H1 (cell line): ENCODE measurements at regions not wholly inside any gene's neighbourhood (a gene's known extent, or its start where the extent isn't known, plus 50 kb on each side); places are given as distances from the start of the nearest gene placed in this dataset.

Source experiments
- CTCF ChIA-PET: fragments of 300-600 bp; sonication (Branson Sonifier 250); formaldehyde crosslinking; loops from one replicate; lab custom pipeline; 2021; ENCODE audit not compliant: partially characterized antibody; lab: Charles Lee
- POLR2A ChIA-PET: fragments of 300-600 bp; sonication (Branson Sonifier 250); formaldehyde crosslinking; loops from one replicate; lab custom pipeline; 2021; ENCODE audit warnings: inconsistent platforms; ENCODE audit not compliant: partially characterized antibody; lab: Charles Lee
- DNase-seq, 2 experiments: peaks; one replicate each; pipeline versions ENCODE4 v3.0.0 to v3.0.0-alpha.2; 2010 to 2022; ENCODE audit warnings: low spot score in 2 of 2, low read depth in 1 of 2, mixed read lengths in 1 of 2
- FAIRE-seq: peaks from 2 replicates; lab custom pipeline; 2011; peaks lifted over from hg19 to GRCh38; lab: Jason Lieb, UNC
- H2AFZ ChIP-seq: 2 replicates; pipeline ENCODE4 v1.8.1; 2012; ENCODE audit warnings: low read length, inconsistent platforms
- H2AK5ac ChIP-seq: 2 replicates; pipeline ENCODE4 v1.6.1; 2013; ENCODE audit warnings: low read depth, low read length
- H2BK120ac ChIP-seq: replicated peaks from 2 replicates; pipeline ENCODE3; 2013; ENCODE audit warnings: low read depth, low read length, inconsistent platforms
- H2BK12ac ChIP-seq: 2 replicates; pipeline ENCODE4 v1.6.1; 2013; ENCODE audit warnings: low read depth, low read length
- H2BK15ac ChIP-seq: 2 replicates; pipeline ENCODE4 v1.6.1; 2013; ENCODE audit warnings: low read length
- H2BK20ac ChIP-seq: 2 replicates; pipeline ENCODE4 v1.6.1; 2013; ENCODE audit warnings: low read length
- H2BK5ac ChIP-seq: 2 replicates; pipeline ENCODE4 v1.6.1; 2013; ENCODE audit warnings: low read depth, low read length
- H3K14ac ChIP-seq: 2 replicates; pipeline ENCODE4 v1.6.1; 2013; ENCODE audit warnings: inconsistent platforms; ENCODE audit not compliant: insufficient read length
- H3K18ac ChIP-seq: 2 replicates; pipeline ENCODE4 v1.6.1; 2013; ENCODE audit warnings: low read length; ENCODE audit errors: extremely low read depth
- H3K23ac ChIP-seq: 2 replicates; pipeline ENCODE4 v1.6.1; 2013; ENCODE audit warnings: inconsistent platforms; ENCODE audit not compliant: insufficient read length
- H3K23me2 ChIP-seq: 2 replicates; pipeline ENCODE4 v1.6.1; 2013; ENCODE audit warnings: low read depth, low read length
- H3K27ac ChIP-seq: 2 replicates; pipeline ENCODE4 v1.6.1; 2011; ENCODE audit warnings: low read depth, low read length, inconsistent platforms
- H3K27me3 ChIP-seq, 4 experiments: replicated peaks in 1 of 4; 1 replicate in 1 of 4; 2 replicates in 3 of 4; pipeline versions ENCODE4 v1.6.1 to v1.8.1; 2011 to 2013; ENCODE audit warnings: low read length in 3 of 4, mild to moderate bottlenecking in 3 of 4, inconsistent platforms in 2 of 4, mixed read lengths in 2 of 4, moderate library complexity in 1 of 4; ENCODE audit not compliant: control insufficient read depth in 3 of 4, insufficient read depth in 3 of 4; ENCODE audit errors: extremely low read depth in 1 of 4
- H3K36me3 ChIP-seq, 4 experiments: 2 replicates each; pipeline versions ENCODE4 v1.6.1 to v1.8.1; 2011 to 2013; ENCODE audit warnings: mild to moderate bottlenecking in 4 of 4, low read length in 3 of 4, moderate library complexity in 2 of 4, control low read depth in 1 of 4, inconsistent platforms in 1 of 4; ENCODE audit not compliant: insufficient read depth in 4 of 4, control insufficient read depth in 2 of 4
- H3K4ac ChIP-seq: replicated peaks from 2 replicates; pipeline ENCODE3; 2013; ENCODE audit warnings: low read length, low read depth, mixed read lengths, inconsistent platforms; ENCODE audit not compliant: insufficient read length
- H3K4me1 ChIP-seq, 4 experiments: replicated peaks in 1 of 4; 1 replicate in 1 of 4; 2 replicates in 3 of 4; pipeline versions ENCODE4 v1.6.1 to v1.8.1; 2011 to 2013; ENCODE audit warnings: low read length in 3 of 4, inconsistent platforms in 2 of 4, mixed read lengths in 1 of 4; ENCODE audit not compliant: insufficient read depth in 4 of 4, control insufficient read depth in 3 of 4
- H3K4me2 ChIP-seq, 2 experiments: 2 replicates each; pipeline versions ENCODE4 v1.6.1 to v1.8.1; 2011 to 2013; ENCODE audit warnings: low read depth in 2 of 2, low read length in 2 of 2, control low read depth in 1 of 2, inconsistent platforms in 1 of 2, mild to moderate bottlenecking in 1 of 2; ENCODE audit not compliant: insufficient read depth in 1 of 2
- H3K4me3 ChIP-seq, 4 experiments: fragments of 200-600, 300-600 bp in 1 of 4; sonication (generic), shearing (Covaris generic), sonication (Bioruptor Twin) in 1 of 4; 2 replicates each; pipeline versions ENCODE4 v1.5.1 to v1.8.1; 2011 to 2016; ENCODE audit warnings: low read length in 4 of 4, low read depth in 3 of 4, control low read depth in 2 of 4, inconsistent platforms in 2 of 4, mild to moderate bottlenecking in 2 of 4, mixed read lengths in 1 of 4, moderate library complexity in 1 of 4; ENCODE audit not compliant: insufficient read depth in 2 of 4; ENCODE audit errors: extremely low read depth in 1 of 4
- H3K56ac ChIP-seq: replicated peaks from 2 replicates; pipeline ENCODE3; 2013; ENCODE audit warnings: low read depth, mild to moderate bottlenecking, mixed read lengths, low read length, inconsistent platforms; ENCODE audit not compliant: insufficient read length
- H3K79me1 ChIP-seq: 2 replicates; pipeline ENCODE4 v1.6.1; 2013; ENCODE audit warnings: low read depth, low read length, control low read depth
- H3K79me2 ChIP-seq, 2 experiments: 2 replicates each; pipeline versions ENCODE4 v1.6.1 to v1.8.1; 2012 to 2013; ENCODE audit warnings: low read length in 2 of 2, mild to moderate bottlenecking in 2 of 2, inconsistent platforms in 1 of 2; ENCODE audit not compliant: insufficient read depth in 2 of 2, control insufficient read depth in 1 of 2
- H3K9ac ChIP-seq, 4 experiments: replicated peaks in 1 of 4; 1 replicate in 1 of 4; 2 replicates in 3 of 4; pipeline versions ENCODE4 v1.6.1 to v1.8.1; 2011 to 2013; ENCODE audit warnings: low read depth in 3 of 4, low read length in 3 of 4, control low read depth in 2 of 4, mild to moderate bottlenecking in 2 of 4, moderate library complexity in 2 of 4, inconsistent platforms in 1 of 4; ENCODE audit errors: extremely low read depth in 1 of 4
- H3K9me3 ChIP-seq, 2 experiments: 2 replicates each; pipeline versions ENCODE4 v1.6.1 to v1.8.1; 2012 to 2013; ENCODE audit warnings: mild to moderate bottlenecking in 2 of 2, moderate library complexity in 2 of 2, control low read depth in 1 of 2, inconsistent platforms in 1 of 2, low read depth in 1 of 2, low read length in 1 of 2, mixed read lengths in 1 of 2; ENCODE audit not compliant: insufficient read depth in 2 of 2
- H4K20me1 ChIP-seq, 2 experiments: replicated peaks in 1 of 2; 2 replicates each; pipeline versions ENCODE3 to v1.8.1; 2011 to 2013; ENCODE audit warnings: inconsistent platforms in 2 of 2, low read length in 2 of 2, mild to moderate bottlenecking in 1 of 2; ENCODE audit not compliant: insufficient read depth in 2 of 2, control insufficient read depth in 1 of 2
- H4K5ac ChIP-seq: 2 replicates; pipeline ENCODE4 v1.6.1; 2013; ENCODE audit warnings: low read length, low read depth, mixed read lengths, inconsistent platforms; ENCODE audit not compliant: insufficient read length
- H4K8ac ChIP-seq: 2 replicates; pipeline ENCODE4 v1.8.0; 2013; ENCODE audit warnings: mild to moderate bottlenecking, moderate library complexity, low read length, inconsistent platforms; ENCODE audit not compliant: insufficient read depth; ENCODE audit errors: extremely low read depth
- H4K91ac ChIP-seq: replicated peaks from 2 replicates; pipeline ENCODE3; 2013; ENCODE audit warnings: low read length, mixed read lengths, inconsistent platforms; ENCODE audit not compliant: insufficient read length
- CBX5 ChIP-seq: fragments of 300-800, 300-1000 bp; sonication (generic); IDR thresholded peaks from 2 replicates; pipeline ENCODE4 v1.7.1; 2016; ENCODE audit warnings: antibody characterized with exemption, low read length, low read depth
- NRF1 ChIP-seq: IDR thresholded peaks from 2 replicates; pipeline ENCODE4 v1.6.1; 2011; ENCODE audit warnings: mild to moderate bottlenecking, low read depth, low read length, improper control_type of control experiment
- POU5F1 ChIP-seq: IDR thresholded peaks from 2 replicates; pipeline ENCODE4 v1.6.1; 2011; ENCODE audit warnings: low read depth, mild to moderate bottlenecking, low read length, moderate library complexity
- RNF2 ChIP-seq: fragments of 200-900, 300-1000 bp; sonication (generic); IDR thresholded peaks from 2 replicates; pipeline ENCODE4 v1.7.1; 2016; ENCODE audit warnings: borderline replicate concordance, low read depth, mild to moderate bottlenecking, antibody characterized with exemption, low read length; ENCODE audit not compliant: poor library complexity, severe bottlenecking; ENCODE audit errors: missing control alignments
- SIN3A ChIP-seq, 2 experiments: IDR thresholded peaks in 1 of 2; conservative IDR thresholded peaks in 1 of 2; 2 replicates each; pipeline ENCODE4 v1.6.1; 2011 to 2012; ENCODE audit warnings: low read length in 2 of 2, improper control_type of control experiment in 1 of 2, low read depth in 1 of 2, mild to moderate bottlenecking in 1 of 2
- SP4 ChIP-seq: IDR thresholded peaks from 2 replicates; pipeline ENCODE4 v1.6.1; 2012; ENCODE audit warnings: low read length, inconsistent platforms
- TCF12 ChIP-seq: IDR thresholded peaks from 2 replicates; pipeline ENCODE4 v1.6.1; 2011; ENCODE audit warnings: low read depth, mild to moderate bottlenecking, low read length
- WGBS, 2 experiments: shearing (Covaris generic) in 1 of 2; methylation state at CpG; one replicate each; pipeline versions ENCODE4 v1.1.6 to v1.1.7; 2013 to 2015; ENCODE audit warnings: low lambda C conversion rate in 2 of 2, mixed read lengths in 2 of 2, inconsistent platforms in 1 of 2, low coverage in 1 of 2, missing lambda C conversion rate in 1 of 2; ENCODE audit not compliant: insufficient replicate concordance in 2 of 2, insufficient coverage in 1 of 2, insufficient read length in 1 of 2; ENCODE audit errors: extremely low coverage in 1 of 2, missing lambda C conversion rate in 1 of 2; 5-methylcytosine and 5-hydroxymethylcytosine counted together

DNA sequence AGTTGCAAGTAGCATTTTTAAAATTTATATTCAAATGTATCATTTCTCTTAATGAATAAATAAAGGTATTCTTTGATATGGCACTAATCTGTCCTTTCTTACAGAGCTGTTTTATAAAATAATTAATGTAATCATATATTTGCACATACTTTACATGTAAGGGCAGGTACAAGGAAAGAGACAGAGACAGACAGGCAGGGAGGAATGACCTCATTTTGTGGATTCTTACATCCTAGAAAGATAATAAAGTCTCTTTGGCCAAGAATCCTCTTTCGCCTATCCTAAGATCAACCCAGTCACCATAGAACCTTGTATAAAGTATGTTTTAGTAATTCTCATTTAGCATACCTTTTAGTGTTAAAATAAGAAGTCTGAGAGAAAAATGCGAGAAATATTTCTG is 98.5 kb upstream of the CTSO start:
- H2BK15ac ChIP-seq, result no peak overlapping the region
- H2BK120ac ChIP-seq, result no peak overlapping the region
- no peak overlapping the region for H2BK5ac ChIP-seq
- H2AFZ ChIP-seq, result no peak overlapping the region
- H3K4me3 ChIP-seq, result no peak overlapping the region
- no peaks in the 10 kb centered on the region for H3K36me3 ChIP-seq
- no peak overlapping the region for H3K27ac ChIP-seq
- H2BK20ac ChIP-seq, result no peak overlapping the region
- CTCF ChIA-PET, result no interaction called here
- H3K14ac ChIP-seq, result no peak overlapping the region
- no peak overlapping the region for H3K4me2 ChIP-seq
- TF ChIP-seq POU5F1 (no peak), CBX5 (no peak), SP4 (no peak), NRF1 (no peak), RNF2 (no peak), TCF12 (no peak), SIN3A (conservative IDR thresholded peaks at IDR 0.05 in 1 of 2, IDR thresholded peaks at IDR 0.05 in 1 of 2; ENCODE audit: low read depth in 1 of 2, low read length in 2 of 2) (no peak)
- TF ChIP-seq, all 59 proteins: peak for 0
- H2BK12ac ChIP-seq, result no peak overlapping the region
- H4K5ac ChIP-seq, result no peak overlapping the region
- no peak overlapping the region for H4K8ac ChIP-seq
- POLR2A ChIA-PET, result no interaction called here
- no peak overlapping the region for H4K91ac ChIP-seq
- 93% methylated on average over 2 of the region's 2 CpGs; no CpG with 5 or more reads in 1 of the 2 experiments for WGBS, 2 experiments
- no peak overlapping the region for H3K9ac ChIP-seq
- no peak overlapping the region for H2AK5ac ChIP-seq
- H3K18ac ChIP-seq, result no peak overlapping the region
- H3K56ac ChIP-seq, result no peak overlapping the region
- FAIRE-seq, result no peak
- H3K4me1 ChIP-seq, result no peaks in the 10 kb centered on the region
- no peaks in the 10 kb centered on the region for H4K20me1 ChIP-seq
- H3K23me2 ChIP-seq, result no peaks in the 10 kb centered on the region
- no peak overlapping the region for H3K23ac ChIP-seq
- no peaks in the 10 kb centered on the region for H3K9me3 ChIP-seq
- H3K27me3 ChIP-seq, result no peaks in the 10 kb centered on the region
- H3K79me2 ChIP-seq, result no peaks in the 10 kb centered on the region
- H3K79me1 ChIP-seq, result no peaks in the 10 kb centered on the region
- no peak for DNase-seq
- H3K4ac ChIP-seq, result no peak overlapping the region
